Ectodermal cell (in vitro differentiated cells): ENCODE measurements at regions not wholly inside any gene's neighbourhood (a gene's known extent, or its start where the extent isn't known, plus 50 kb on each side); places are given as distances from the start of the nearest gene placed in this dataset.

Source experiments
- H3K27ac ChIP-seq: 2 replicates; pipeline ENCODE4 v1.7.0; 2013; ENCODE audit warnings: mild to moderate bottlenecking, low read depth, low read length; ENCODE audit not compliant: insufficient read depth, poor library complexity, severe bottlenecking
- H3K27me3 ChIP-seq: 2 replicates; pipeline ENCODE4 v1.7.0; 2013; ENCODE audit warnings: mild to moderate bottlenecking, low read length; ENCODE audit not compliant: insufficient read depth, control insufficient read depth, poor library complexity, severe bottlenecking
- H3K36me3 ChIP-seq: one replicate; pipeline ENCODE4 v1.7.0; 2013; ENCODE audit warnings: low read length; ENCODE audit not compliant: control insufficient read depth, insufficient read depth
- H3K4me1 ChIP-seq: one replicate; pipeline ENCODE4 v1.7.0; 2013; ENCODE audit warnings: low read length; ENCODE audit not compliant: control insufficient read depth, insufficient read depth
- H3K4me3 ChIP-seq: 2 replicates; pipeline ENCODE4 v1.7.0; 2013; ENCODE audit warnings: low read depth, low read length, control low read depth; ENCODE audit not compliant: insufficient read depth
- H3K9me3 ChIP-seq: 2 replicates; pipeline ENCODE4 v1.7.0; 2013; ENCODE audit warnings: mild to moderate bottlenecking, low read length, moderate library complexity; ENCODE audit not compliant: control insufficient read depth
- WGBS, 2 experiments: methylation state at CpG; one replicate each; pipeline ENCODE4 v1.1.7; 2013; ENCODE audit warnings: missing lambda C conversion rate in 2 of 2; 5-methylcytosine and 5-hydroxymethylcytosine counted together

DNA sequence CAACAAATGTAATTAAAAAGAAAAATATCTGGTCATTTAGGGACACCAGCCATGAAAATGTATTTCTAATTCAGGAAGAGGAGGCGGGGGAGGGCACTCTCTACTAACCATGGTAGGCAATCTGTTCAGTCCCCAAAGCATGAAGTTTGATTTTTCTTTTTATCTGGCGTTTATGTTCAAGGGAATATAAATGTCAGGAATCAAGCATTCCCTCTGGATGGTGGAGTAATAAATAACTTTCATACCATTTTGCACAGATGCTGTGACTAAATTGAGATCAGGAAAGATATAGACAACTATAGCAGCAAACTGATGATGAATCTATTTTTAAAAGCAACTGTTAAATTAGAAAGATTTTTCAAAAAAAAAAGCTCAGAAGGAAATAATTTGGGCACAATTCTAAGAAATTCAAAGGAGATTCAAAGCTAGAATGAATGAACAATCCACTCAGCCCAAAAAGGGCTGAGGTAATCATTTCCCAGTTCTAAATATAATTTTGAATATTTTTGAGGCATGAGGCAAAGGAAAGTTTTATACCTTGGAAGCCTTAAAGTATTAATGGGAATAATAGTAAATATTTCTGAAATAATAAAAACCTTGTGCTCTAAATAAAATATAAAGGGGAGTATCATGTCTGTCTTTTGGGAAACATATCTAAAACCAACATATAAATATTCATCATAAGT, 146.4 kb upstream of the POU2AF2 start:
- no peak overlapping the region for H3K27ac ChIP-seq
- WGBS, 2 experiments: 94 to 100% methylated on average over 1 to 2 of the region's 2 CpGs

DNA sequence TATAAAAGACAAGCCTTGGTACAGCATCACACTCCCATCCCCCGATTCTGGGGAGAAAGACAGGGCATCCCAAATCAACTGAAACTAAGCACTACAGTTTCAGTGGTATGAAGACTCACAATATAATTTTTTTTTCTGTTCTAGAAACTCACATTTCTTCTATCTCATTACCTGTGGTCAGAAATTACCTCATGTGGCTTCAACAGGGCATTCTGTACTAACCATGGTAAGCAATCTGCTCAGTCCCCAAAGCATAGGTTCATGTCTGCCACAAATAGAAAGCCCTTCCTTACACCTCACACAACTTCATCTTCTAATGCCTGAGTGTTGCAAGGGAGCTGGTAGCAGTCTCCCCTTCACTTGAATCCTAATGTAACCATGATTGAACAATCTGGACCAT, 147.4 kb upstream of the POU2AF2 start:
- Histone ChIP-seq H3K27ac (no peak overlapping the region), H3K27me3 (no peaks in the 10 kb centered on the region), H3K36me3 (no peaks in the 10 kb centered on the region), H3K4me3 (no peak overlapping the region), H3K4me1 (no peaks in the 10 kb centered on the region), H3K9me3 (no peaks in the 10 kb centered on the region)
- 92 to 94% methylated on average over 1 of the region's 1 CpG for WGBS, 2 experiments

More for the DNA sequence above, 146.4 kb upstream of the POU2AF2 start:
- H3K27me3 ChIP-seq: no peaks in the 10 kb centered on the region
- H3K4me1 ChIP-seq: no peaks in the 10 kb centered on the region
- no peaks in the 10 kb centered on the region for H3K9me3 ChIP-seq
- H3K36me3 ChIP-seq: no peaks in the 10 kb centered on the region
- H3K4me3 ChIP-seq: no peak overlapping the region

DNA sequence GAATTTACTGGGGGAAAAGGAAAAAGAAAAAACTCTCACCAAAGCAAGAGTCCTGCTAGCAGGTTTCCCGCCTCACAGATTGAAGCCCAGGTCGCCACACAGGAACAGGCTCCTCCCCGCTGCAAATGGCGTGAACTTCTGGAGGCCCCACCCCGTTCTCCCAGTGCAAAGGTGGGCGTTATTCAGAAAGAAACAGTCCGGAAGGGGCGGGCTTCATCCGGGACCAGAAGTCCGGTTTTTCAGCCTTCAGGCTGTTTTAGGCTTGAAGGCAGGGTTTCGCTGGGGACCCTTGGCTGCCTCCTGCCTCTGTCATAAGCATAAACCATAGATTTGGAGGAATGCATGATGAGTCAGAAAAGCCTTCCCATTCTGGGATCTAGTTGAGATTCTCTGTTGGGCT, 148.3 kb upstream of the POU2AF2 start:
- no peaks in the 10 kb centered on the region for H3K36me3 ChIP-seq
- H3K27ac ChIP-seq: no peak overlapping the region
- no peaks in the 10 kb centered on the region for H3K9me3 ChIP-seq
- H3K4me1 ChIP-seq: no peaks in the 10 kb centered on the region
- 91 to 94% methylated on average over 11 of the region's 11 CpGs for WGBS, 2 experiments
- H3K27me3 ChIP-seq: no peaks in the 10 kb centered on the region
- H3K4me3 ChIP-seq: no peak overlapping the region

DNA sequence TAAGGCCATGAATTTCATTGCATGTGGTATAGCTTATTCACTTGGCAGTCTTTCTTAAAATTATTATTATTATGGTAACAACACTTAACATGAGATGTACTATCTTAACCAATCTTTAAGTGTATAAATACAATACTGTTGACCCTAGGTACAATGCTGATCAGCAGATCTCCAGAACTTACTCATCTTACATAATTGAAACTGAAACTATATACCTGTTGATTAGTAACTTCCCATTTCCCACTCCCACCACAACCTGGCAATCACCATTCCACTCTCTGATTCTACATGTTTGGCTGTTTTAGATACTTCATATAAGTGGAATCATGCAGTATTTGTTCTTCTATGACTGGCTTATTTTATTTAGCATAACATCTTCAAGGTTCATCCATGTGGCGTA, 150.2 kb upstream of the POU2AF2 start:
- WGBS, 2 experiments: 100% methylated on average over 1 of the region's 1 CpG; no CpG with 5 or more reads in 1 of the 2 experiments
- Histone ChIP-seq H3K4me3 (no peak overlapping the region), H3K9me3 (no peaks in the 10 kb centered on the region)

DNA sequence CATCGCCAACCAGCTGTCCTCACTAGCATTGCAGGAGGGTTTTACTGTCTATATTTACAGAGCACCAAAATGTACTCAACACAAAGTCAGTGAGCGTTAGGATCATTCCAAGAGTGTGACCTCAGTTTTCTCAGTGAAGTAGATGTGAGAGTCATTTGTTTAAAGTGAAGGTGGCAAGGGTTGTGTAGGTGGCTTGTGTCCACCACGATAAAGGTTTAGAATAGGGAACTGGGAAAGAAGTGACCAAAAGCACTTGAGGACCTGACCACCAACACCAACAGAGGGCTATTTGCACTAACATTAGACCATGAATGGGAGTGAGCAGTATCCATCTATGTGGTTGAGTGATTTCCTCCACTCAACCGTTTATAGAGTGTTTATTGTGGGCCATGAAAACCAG, 152.5 kb upstream of the POU2AF2 start:
- WGBS, 2 experiments: 93 to 95% methylated on average over 4 of the region's 4 CpGs

More for the DNA sequence above, 150.2 kb upstream of the POU2AF2 start:
- Histone ChIP-seq H3K4me1 (no peaks in the 10 kb centered on the region), H3K27me3 (no peaks in the 10 kb centered on the region), H3K36me3 (no peaks in the 10 kb centered on the region), H3K27ac (no peak overlapping the region)

DNA sequence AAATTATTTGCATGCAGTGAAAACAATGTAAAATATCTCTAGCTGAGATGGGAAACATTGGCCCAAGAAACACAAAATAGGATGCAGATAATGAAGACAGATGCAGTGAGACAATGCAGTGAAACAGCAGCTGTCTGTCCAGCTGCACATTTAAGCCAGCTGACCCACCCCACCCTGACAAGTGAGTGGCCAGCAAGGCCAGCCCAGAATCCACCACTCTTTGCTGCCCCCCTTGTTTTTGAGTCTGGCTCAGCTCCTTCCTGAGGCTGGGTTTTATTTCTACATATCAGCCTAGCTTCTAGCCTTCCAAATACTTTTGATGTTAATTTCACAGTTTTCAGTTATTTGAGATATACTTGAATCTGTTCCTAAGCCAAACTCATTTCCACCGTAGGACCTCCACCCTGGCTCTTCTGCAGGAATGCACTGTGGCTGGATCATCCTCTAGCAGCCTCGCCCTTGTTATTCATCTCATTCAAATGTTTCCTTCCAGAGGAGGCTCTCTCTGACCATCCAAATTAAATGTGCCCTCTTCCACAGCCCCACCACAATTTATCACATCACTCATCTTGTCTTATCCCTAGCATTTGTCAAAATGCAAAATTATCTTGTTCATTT, 154.1 kb upstream of the POU2AF2 start:
- H3K36me3 ChIP-seq: no peaks in the 10 kb centered on the region
- H3K9me3 ChIP-seq: no peaks in the 10 kb centered on the region
- no peaks in the 10 kb centered on the region for H3K27me3 ChIP-seq
- H3K4me1 ChIP-seq: no peaks in the 10 kb centered on the region
- H3K4me3 ChIP-seq: no peak overlapping the region
- no peak overlapping the region for H3K27ac ChIP-seq
- 86 to 89% methylated on average over 2 of the region's 2 CpGs for WGBS, 2 experiments

More for the DNA sequence above, 152.5 kb upstream of the POU2AF2 start:
- Histone ChIP-seq H3K4me3 (no peak overlapping the region), H3K9me3 (no peaks in the 10 kb centered on the region), H3K27ac (no peak overlapping the region), H3K27me3 (no peaks in the 10 kb centered on the region), H3K4me1 (no peaks in the 10 kb centered on the region), H3K36me3 (no peaks in the 10 kb centered on the region)

DNA sequence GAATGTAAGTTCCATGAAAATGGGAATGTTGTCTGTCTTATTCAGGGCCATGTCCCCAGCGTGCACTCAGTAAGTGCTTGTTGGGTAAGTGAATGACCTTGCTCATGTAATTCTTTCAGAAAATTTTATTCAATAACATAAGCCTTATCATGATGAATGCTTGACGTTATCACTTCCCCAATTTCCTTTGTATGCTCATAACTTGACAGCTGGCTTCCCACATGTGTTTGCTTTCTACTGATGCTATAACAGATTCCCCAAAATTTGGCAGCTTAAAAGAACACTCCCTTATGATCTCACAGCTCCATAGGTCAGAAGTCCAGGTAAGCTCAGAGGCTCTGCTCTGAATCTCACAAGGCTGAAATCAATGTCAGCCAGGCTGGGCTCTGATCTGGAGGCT, 155.8 kb upstream of the POU2AF2 start:
- Histone ChIP-seq H3K9me3 (no peaks in the 10 kb centered on the region), H3K36me3 (no peaks in the 10 kb centered on the region), H3K27me3 (no peaks in the 10 kb centered on the region), H3K27ac (no peak overlapping the region), H3K4me3 (no peak overlapping the region), H3K4me1 (no peaks in the 10 kb centered on the region)
- WGBS, 2 experiments: 95 to 97% methylated on average over 2 of the region's 2 CpGs

DNA sequence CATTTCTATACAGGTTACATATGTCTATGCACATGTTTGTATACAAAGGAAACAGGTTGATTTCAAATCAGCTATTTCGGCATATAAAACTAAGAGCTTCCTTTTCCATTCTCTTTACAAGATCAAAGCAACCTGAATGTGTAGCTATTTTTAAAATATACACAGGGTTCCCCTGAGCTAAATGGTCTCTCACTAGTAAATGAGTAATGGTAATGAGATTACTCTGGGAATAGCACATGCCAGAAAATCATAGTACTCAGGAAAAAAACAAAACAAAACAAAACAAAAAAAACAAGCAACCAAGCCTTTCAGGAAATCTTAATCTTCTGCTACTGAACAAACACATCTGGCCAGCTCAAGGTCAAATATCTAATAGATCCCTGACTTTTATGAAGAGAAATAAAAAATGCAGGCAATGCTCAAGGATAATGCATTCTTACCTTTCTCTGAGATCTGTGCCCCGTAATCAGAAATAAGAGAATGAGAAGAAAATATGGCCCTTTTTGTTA, 156.6 kb upstream of the POU2AF2 start:
- Histone ChIP-seq H3K27me3 (no peaks in the 10 kb centered on the region), H3K4me1 (no peaks in the 10 kb centered on the region), H3K36me3 (no peaks in the 10 kb centered on the region), H3K9me3 (no peaks in the 10 kb centered on the region), H3K4me3 (no peak overlapping the region), H3K27ac (no peak overlapping the region)
- 93 to 94% methylated on average over 2 of the region's 2 CpGs for WGBS, 2 experiments

DNA sequence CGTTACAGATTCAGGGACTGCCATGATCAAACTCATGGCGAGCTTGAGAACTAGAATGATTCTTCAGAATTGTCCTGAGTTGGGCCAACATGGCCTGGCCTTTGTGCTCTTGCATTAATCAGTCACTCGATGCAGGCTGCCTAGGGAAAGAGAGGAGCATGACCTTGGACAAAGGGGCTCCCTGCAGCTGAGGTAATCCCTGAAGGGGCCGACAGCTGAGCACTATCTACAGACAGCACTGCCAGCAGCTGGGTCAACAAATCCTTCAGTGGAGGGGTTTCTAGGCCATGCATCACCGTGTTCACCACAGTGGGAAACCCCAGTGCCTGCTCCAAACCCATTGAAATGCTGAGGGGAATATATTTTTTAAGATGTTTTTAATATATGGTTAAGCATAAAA, 159.5 kb upstream of the POU2AF2 start:
- 42 to 47% methylated on average over 5 of the region's 5 CpGs for WGBS, 2 experiments
- Histone ChIP-seq H3K27ac (no peak overlapping the region), H3K27me3 (no peaks in the 10 kb centered on the region), H3K4me3 (no peak overlapping the region), H3K36me3 (no peaks in the 10 kb centered on the region), H3K9me3 (no peaks in the 10 kb centered on the region), H3K4me1 (no peaks in the 10 kb centered on the region)

DNA sequence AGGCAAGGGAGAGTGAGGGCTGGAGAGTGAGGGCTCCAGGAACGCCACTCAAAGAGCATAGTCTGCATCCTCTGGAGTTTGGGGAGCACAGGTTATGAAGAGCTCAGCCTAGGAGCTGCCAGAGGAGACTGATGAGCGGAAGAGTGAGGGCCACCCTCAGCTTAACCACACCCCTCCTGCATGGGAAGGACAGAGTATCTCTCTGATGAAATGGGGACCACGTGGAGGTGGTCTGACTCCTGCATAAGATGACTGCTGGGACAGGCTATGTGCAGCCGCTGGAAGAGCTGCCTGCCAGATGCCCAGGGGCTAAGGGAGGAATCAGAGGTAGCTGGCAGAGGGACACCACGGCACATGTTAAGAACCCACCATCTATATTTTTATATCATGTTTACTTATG, 162.9 kb upstream of the POU2AF2 start:
- Histone ChIP-seq H3K9me3 (no peaks in the 10 kb centered on the region), H3K36me3 (no peaks in the 10 kb centered on the region), H3K4me1 (no peaks in the 10 kb centered on the region), H3K27me3 (no peaks in the 10 kb centered on the region), H3K4me3 (no peak overlapping the region), H3K27ac (no peak overlapping the region)
- 79 to 81% methylated on average over 4 of the region's 5 CpGs for WGBS, 2 experiments
